ENCODE measurements at regions not wholly inside any gene's neighbourhood (a gene's known extent, or its start where the extent isn't known, plus 50 kb on each side); places are given as distances from the start of the nearest gene placed in this dataset.

- Histone ChIP-seq H3K9me3 (ENCODE audit: insufficient read depth, low read length) (no peaks in the 10 kb centered on the region), H3K9ac (ENCODE audit: low read length) (no peak overlapping the region), H3K27ac (ENCODE audit: low read depth, low read length) (no peak overlapping the region), H3K9me2 (replicated peaks; ENCODE audit: insufficient read depth, low read length) (no peaks in the 10 kb centered on the region), H3K4me3 (ENCODE audit: insufficient read depth, low read length, poor library complexity, severe bottlenecking) (no peak overlapping the region), H3K27me3 (ENCODE audit: low read length) (no peaks in the 10 kb centered on the region), H3F3A (ENCODE audit: insufficient read depth) (no peaks in the 10 kb centered on the region), H3K79me2 (ENCODE audit: insufficient read depth, low read length) (no peaks in the 10 kb centered on the region), H4K20me1 (ENCODE audit: low read depth, low read length) (no peaks in the 10 kb centered on the region), H3K4me2 (ENCODE audit: low read depth, low read length, poor library complexity, severe bottlenecking) (peak overlapping the region; percentile 3), H3K36me3 (ENCODE audit: low read length) (no peaks in the 10 kb centered on the region), H2AFZ (ENCODE audit: low read depth, low read length, severe bottlenecking) (no peak overlapping the region)
- TF ChIP-seq CTCF (IDR thresholded peaks at IDR 0.05; ENCODE audit: insufficient read depth, low read length, poor library complexity, severe bottlenecking), result no peak
- no peak for TF ChIP-seq EZH2phosphoT487 (conservative IDR thresholded peaks at IDR 0.05; ENCODE audit: low read length)
Measured at GRCh38 chr5:164722702-164723101, 1217.3 kb downstream of the MAT2B start.

GRCh38 chr5:164727012-164727411, 1221.6 kb downstream of the MAT2B start:
- no peaks in the 10 kb centered on the region for H3K9me3 ChIP-seq (ENCODE audit: insufficient read depth, low read length)
- no peak overlapping the region for H3K4me2 ChIP-seq (ENCODE audit: low read depth, low read length, poor library complexity, severe bottlenecking)
- H4K20me1 ChIP-seq (ENCODE audit: low read depth, low read length), result no peaks in the 10 kb centered on the region
- H3K27me3 ChIP-seq (ENCODE audit: low read length), result no peaks in the 10 kb centered on the region
- H2AFZ ChIP-seq (ENCODE audit: low read depth, low read length, severe bottlenecking), result no peak overlapping the region
- H3K36me3 ChIP-seq (ENCODE audit: low read length), result no peaks in the 10 kb centered on the region
- no peak overlapping the region for H3K4me3 ChIP-seq (ENCODE audit: insufficient read depth, low read length, poor library complexity, severe bottlenecking)
- no peak overlapping the region for H3K27ac ChIP-seq (ENCODE audit: low read depth, low read length)
- TF ChIP-seq EZH2phosphoT487 (conservative IDR thresholded peaks at IDR 0.05; ENCODE audit: low read length) (no peak), CTCF (IDR thresholded peaks at IDR 0.05; ENCODE audit: insufficient read depth, low read length, poor library complexity, severe bottlenecking) (no peak)
- no peaks in the 10 kb centered on the region for H3K79me2 ChIP-seq (ENCODE audit: insufficient read depth, low read length)
- H3K9ac ChIP-seq (ENCODE audit: low read length), result no peak overlapping the region
- H3F3A ChIP-seq (ENCODE audit: insufficient read depth), result no peaks in the 10 kb centered on the region
- no peaks in the 10 kb centered on the region for H3K9me2 ChIP-seq (replicated peaks; ENCODE audit: insufficient read depth, low read length)

- Histone ChIP-seq H3K9me2 (replicated peaks; ENCODE audit: insufficient read depth, low read length) (no peaks in the 10 kb centered on the region), H3F3A (ENCODE audit: insufficient read depth) (no peaks in the 10 kb centered on the region), H3K4me2 (ENCODE audit: low read depth, low read length, poor library complexity, severe bottlenecking) (no peak overlapping the region), H3K9ac (ENCODE audit: low read length) (no peak overlapping the region), H3K9me3 (ENCODE audit: insufficient read depth, low read length) (no peaks in the 10 kb centered on the region), H3K79me2 (ENCODE audit: insufficient read depth, low read length) (no peaks in the 10 kb centered on the region), H3K27me3 (ENCODE audit: low read length) (no peaks in the 10 kb centered on the region), H3K4me3 (ENCODE audit: insufficient read depth, low read length, poor library complexity, severe bottlenecking) (no peak overlapping the region), H2AFZ (ENCODE audit: low read depth, low read length, severe bottlenecking) (no peak overlapping the region), H4K20me1 (ENCODE audit: low read depth, low read length) (no peaks in the 10 kb centered on the region), H3K36me3 (ENCODE audit: low read length) (no peaks in the 10 kb centered on the region), H3K27ac (ENCODE audit: low read depth, low read length) (no peak overlapping the region)
- TF ChIP-seq EZH2phosphoT487 (conservative IDR thresholded peaks at IDR 0.05; ENCODE audit: low read length), result no peak
Measured at GRCh38 chr5:164728733-164729132, 1223.3 kb downstream of the MAT2B start.

GRCh38 chr5:164735334-164735733, 1229.9 kb downstream of the MAT2B start:
- Histone ChIP-seq H3K4me3 (ENCODE audit: insufficient read depth, low read length, poor library complexity, severe bottlenecking) (no peak overlapping the region), H3K36me3 (ENCODE audit: low read length) (no peaks in the 10 kb centered on the region), H3K27ac (ENCODE audit: low read depth, low read length) (no peak overlapping the region), H3F3A (ENCODE audit: insufficient read depth) (no peaks in the 10 kb centered on the region), H2AFZ (ENCODE audit: low read depth, low read length, severe bottlenecking) (no peak overlapping the region), H3K27me3 (ENCODE audit: low read length) (no peaks in the 10 kb centered on the region), H3K9ac (ENCODE audit: low read length) (no peak overlapping the region), H3K4me2 (ENCODE audit: low read depth, low read length, poor library complexity, severe bottlenecking) (no peak overlapping the region), H3K79me2 (ENCODE audit: insufficient read depth, low read length) (no peaks in the 10 kb centered on the region), H3K9me2 (replicated peaks; ENCODE audit: insufficient read depth, low read length) (no peaks in the 10 kb centered on the region), H3K9me3 (ENCODE audit: insufficient read depth, low read length) (no peaks in the 10 kb centered on the region), H4K20me1 (ENCODE audit: low read depth, low read length) (no peaks in the 10 kb centered on the region)
- TF ChIP-seq CTCF (IDR thresholded peaks at IDR 0.05; ENCODE audit: insufficient read depth, low read length, poor library complexity, severe bottlenecking) (no peak), EZH2phosphoT487 (conservative IDR thresholded peaks at IDR 0.05; ENCODE audit: low read length) (no peak)

All from SU-DHL-6 (cell line).